Left ventricle myocardium inferior (tissue), 1 donor: ENCODE measurements at regions not wholly inside any gene's neighbourhood (a gene's known extent, or its start where the extent isn't known, plus 50 kb on each side); places are given as distances from the start of the nearest gene placed in this dataset.
"Not testable (repeated sequence)": the region's sequence is repeated elsewhere in the genome, so short reads cannot be mapped to it uniquely, and the experiment has no call there.

Experiments
- DNase-seq: peaks from one replicate; pipeline ENCODE4 v3.0.0-alpha.2; 2020
- H3K27ac ChIP-seq: fragments of 200-600 bp; replicated peaks from 2 replicates; pipeline ENCODE4 v1.8.0; 2021
- H3K27me3 ChIP-seq: fragments of 200-600 bp; 2 replicates; pipeline ENCODE4 v1.8.0; 2021; ENCODE audit warnings: low read depth
- H3K36me3 ChIP-seq: fragments of 200-600 bp; 2 replicates; pipeline ENCODE4 v1.8.0; 2021
- H3K4me1 ChIP-seq: fragments of 200-600 bp; 2 replicates; pipeline ENCODE4 v1.8.0; 2021
- H3K4me3 ChIP-seq: fragments of 200-600 bp; 2 replicates; pipeline ENCODE4 v1.8.0; 2021; ENCODE audit warnings: mild to moderate bottlenecking, moderate library complexity
- H3K9me3 ChIP-seq: fragments of 200-600 bp; replicated peaks from 2 replicates; pipeline ENCODE4 v1.8.0; 2021
- CTCF ChIP-seq: fragments of 200-600 bp; IDR thresholded peaks from 2 replicates; pipeline ENCODE4 v1.8.0; 2021; ENCODE audit warnings: antibody characterized with exemption, mild to moderate bottlenecking, borderline replicate concordance
- intact Hi-C: fragments of 100-400 bp; cut with micrococcal nuclease; formaldehyde crosslinking; loops from one replicate; pipeline ENCODE4 v1.11.0; 2022
- donor health status: DM: no; HTN: yes; CAD: no; lungs with severe emphysema.

- no peaks in the 10 kb centered on the region for H3K4me1 ChIP-seq
- no peaks in the 10 kb centered on the region for H3K9me3 ChIP-seq
- no peaks in the 10 kb centered on the region for H3K36me3 ChIP-seq
- peaks cover under 1% of the 10 kb centered on the region for H3K27me3 ChIP-seq
- intact Hi-C loops, result no loop called here
- no peak overlapping the region for H3K4me3 ChIP-seq
- no peak for DNase-seq
- H3K27ac ChIP-seq, result no peak overlapping the region
- TF ChIP-seq CTCF, result no peak
Observed at GRCh38 chr5:16987776-16988175, 51.7 kb upstream of the MYO10 start.

- H3K27me3 ChIP-seq, H3K4me3 ChIP-seq, H3K36me3 ChIP-seq, intact Hi-C loops, H3K27ac ChIP-seq, DNase-seq, H3K9me3 ChIP-seq: not testable (repeated sequence)
- H3K4me1 ChIP-seq, result peaks cover 10% of the 10 kb centered on the region
Observed at GRCh38 chr5:16990817-16991520, 54.9 kb upstream of the MYO10 start.

- H3K27me3 ChIP-seq, result peaks cover 6% of the 10 kb centered on the region
- no peak for TF ChIP-seq CTCF
- H3K4me3 ChIP-seq, result no peak overlapping the region
- DNase-seq, result no peak
- H3K27ac ChIP-seq, result no peak overlapping the region
- intact Hi-C loops, result no loop called here
- H3K4me1 ChIP-seq, result peaks cover 10% of the 10 kb centered on the region
- no peaks in the 10 kb centered on the region for H3K9me3 ChIP-seq
- no peaks in the 10 kb centered on the region for H3K36me3 ChIP-seq
Observed at GRCh38 chr5:16992006-16992405, 55.9 kb upstream of the MYO10 start.

GRCh38 chr5:16992444-16992843 is 56.4 kb upstream of the MYO10 start:
- TF ChIP-seq CTCF, result no peak
- intact Hi-C loops, result no loop called here
- Histone ChIP-seq H3K4me3 (no peak overlapping the region), H3K9me3 (no peaks in the 10 kb centered on the region), H3K36me3 (no peaks in the 10 kb centered on the region), H3K27ac (no peak overlapping the region), H3K4me1 (peaks cover 10% of the 10 kb centered on the region), H3K27me3 (peaks cover 6% of the 10 kb centered on the region)
- no peak for DNase-seq

GRCh38 chr5:16994565-16994964 is 58.5 kb upstream of the MYO10 start:
- H3K36me3 ChIP-seq, result no peaks in the 10 kb centered on the region
- peak overlapping the region; percentile 18 for H3K27ac ChIP-seq
- DNase-seq, result no peak
- H3K9me3 ChIP-seq, result no peaks in the 10 kb centered on the region
- no peak overlapping the region for H3K4me3 ChIP-seq
- H3K27me3 ChIP-seq, result peaks cover 6% of the 10 kb centered on the region
- intact Hi-C loops, result no loop called here
- peaks cover 10% of the 10 kb centered on the region for H3K4me1 ChIP-seq
- TF ChIP-seq CTCF, result no peak

- Histone ChIP-seq H3K27me3 (peaks cover 6% of the 10 kb centered on the region), H3K4me3 (no peak overlapping the region), H3K4me1 (peaks cover 10% of the 10 kb centered on the region), H3K9me3 (no peaks in the 10 kb centered on the region), H3K27ac (peak overlapping the region; percentile 18), H3K36me3 (no peaks in the 10 kb centered on the region)
- no peak for DNase-seq
- no peak for TF ChIP-seq CTCF
- intact Hi-C loops, result no loop called here
Observed at GRCh38 chr5:16995372-16995771, 59.3 kb upstream of the MYO10 start.
